ENCODE measurements at regions not wholly inside any gene's neighbourhood (a gene's known extent, or its start where the extent isn't known, plus 50 kb on each side); places are given as distances from the start of the nearest gene placed in this dataset.

GRCh38 chr11:45091563-45092403, 54.7 kb upstream of the PRDM11 start:
- DNase-seq = no peak

- DNase-seq = no peak
These were observed 54.0 kb upstream of the PRDM11 start for GRCh38 chr11:45092404-45092785.

GRCh38 chr11:45092901-45093760, 53.3 kb upstream of the PRDM11 start:
- no peak for DNase-seq

GRCh38 chr11:45093761-45094455, 52.5 kb upstream of the PRDM11 start:
- DNase-seq = no peak

GRCh38 chr11:45094958-45095690, 51.3 kb upstream of the PRDM11 start:
- DNase-seq = peak; percentile 19 to 75

GRCh38 chr11:45095691-45096010, 50.8 kb upstream of the PRDM11 start:
- no peak for DNase-seq

GRCh38 chr11:45096636-45097035, 49.8 kb upstream of the PRDM11 start:
- DNase-seq = peak in 1 of 2 experiments; percentile 25
